ENCODE measurements at regions not wholly inside any gene's neighbourhood (a gene's known extent, or its start where the extent isn't known, plus 50 kb on each side); places are given as distances from the start of the nearest gene placed in this dataset.

GRCh38 chr10:18955061-18955460 lies 93.5 kb upstream of the MALRD1 start:
- TF ChIP-seq POLR2AphosphoS5 (IDR thresholded peaks at IDR 0.05; ENCODE audit: insufficient read depth in 1 of 2, low read depth in 1 of 2) (no peak), CTCF (IDR thresholded peaks at IDR 0.05) (no peak)
